ENCODE measurements at regions not wholly inside any gene's neighbourhood (a gene's known extent, or its start where the extent isn't known, plus 50 kb on each side); places are given as distances from the start of the nearest gene placed in this dataset.

DNA sequence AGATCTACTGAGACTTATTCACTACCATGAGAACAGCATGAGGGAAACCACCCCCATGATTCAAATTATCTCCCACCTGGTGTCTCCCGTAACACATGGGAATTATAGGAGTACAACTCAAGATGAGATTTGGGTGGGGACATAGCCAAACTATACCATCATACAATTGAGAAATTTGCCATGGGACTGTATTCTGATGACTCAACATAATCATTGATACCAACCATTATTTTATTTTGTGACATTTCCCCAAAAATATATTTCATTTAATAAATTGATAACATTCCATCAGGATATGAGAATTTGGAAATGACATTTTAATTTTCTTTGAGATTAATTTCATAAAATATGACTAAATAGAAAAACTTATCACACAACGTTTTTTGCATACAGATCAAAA lies 96.6 kb upstream of the MDFIC2 start (continued):
- TF ChIP-seq TCF7 (CRISPR knock-in tag; IDR thresholded peaks at IDR 0.05; ENCODE audit: low read depth): no peak
- no peak for TF ChIP-seq ZNF219 (CRISPR knock-in tag; IDR thresholded peaks at IDR 0.05; ENCODE audit: borderline replicate concordance)

DNA sequence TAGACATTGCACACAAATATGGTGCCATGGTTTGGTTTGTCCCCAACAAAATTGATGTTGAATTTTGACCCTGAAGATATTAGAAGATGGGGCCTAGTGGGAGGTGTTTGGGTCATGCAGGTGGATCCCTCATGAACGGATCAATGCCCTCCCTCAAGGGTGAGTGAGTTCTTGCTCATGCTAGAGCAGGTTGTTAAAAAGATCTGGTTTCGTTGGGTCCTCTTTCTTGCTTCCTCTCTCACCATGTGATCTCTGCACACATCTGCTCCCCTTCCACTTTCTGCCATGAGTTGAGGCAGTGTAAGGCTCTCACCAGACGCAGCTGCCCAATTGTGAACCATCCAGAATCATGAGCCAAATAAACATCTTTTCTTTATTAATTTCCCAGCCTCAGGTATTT lies 87.8 kb upstream of the MDFIC2 start:
- H3K27me3 Mint-ChIP-seq (ENCODE audit: low read depth): no peaks in the 10 kb centered on the region; the same call in 1 of the 2 replicates
- H3K9me3 Mint-ChIP-seq: peaks cover 4% of the 10 kb centered on the region; the same call in 1 of the 2 replicates
- peaks cover 4% of the 10 kb centered on the region; the same call in 1 of the 2 replicates for H3K4me1 Mint-ChIP-seq
- ChIA-PET POLR2A (no interaction called here), CTCF (no interaction called here)
- no peaks in the 10 kb centered on the region for H3K36me3 Mint-ChIP-seq
- DNase-seq (ENCODE audit: low spot score): no peak
- ATAC-seq: no peak
- H3K4me3 Mint-ChIP-seq: no peak overlapping the region
- no peak overlapping the region for H3K27ac Mint-ChIP-seq
- no peak for TF ChIP-seq FOXK1 (CRISPR knock-in tag; IDR thresholded peaks at IDR 0.05)
- TF ChIP-seq NFYB (CRISPR knock-in tag; conservative IDR thresholded peaks at IDR 0.05; ENCODE audit: low read depth): no peak
- TF ChIP-seq, protein P1, sequence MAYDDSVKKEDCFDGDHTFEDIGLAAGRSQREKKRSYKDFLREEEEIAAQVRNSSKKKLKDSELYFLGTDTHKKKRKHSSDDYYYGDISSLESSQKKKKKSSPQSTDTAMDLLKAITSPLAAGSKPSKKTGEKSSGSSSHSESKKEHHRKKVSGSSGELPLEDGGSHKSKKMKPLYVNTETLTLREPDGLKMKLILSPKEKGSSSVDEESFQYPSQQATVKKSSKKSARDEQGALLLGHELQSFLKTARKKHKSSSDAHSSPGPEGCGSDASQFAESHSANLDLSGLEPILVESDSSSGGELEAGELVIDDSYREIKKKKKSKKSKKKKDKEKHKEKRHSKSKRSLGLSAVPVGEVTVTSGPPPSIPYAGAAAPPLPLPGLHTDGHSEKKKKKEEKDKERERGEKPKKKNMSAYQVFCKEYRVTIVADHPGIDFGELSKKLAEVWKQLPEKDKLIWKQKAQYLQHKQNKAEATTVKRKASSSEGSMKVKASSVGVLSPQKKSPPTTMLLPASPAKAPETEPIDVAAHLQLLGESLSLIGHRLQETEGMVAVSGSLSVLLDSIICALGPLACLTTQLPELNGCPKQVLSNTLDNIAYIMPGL (CRISPR knock-in tag; IDR thresholded peaks at IDR 0.05): no peak

DNA sequence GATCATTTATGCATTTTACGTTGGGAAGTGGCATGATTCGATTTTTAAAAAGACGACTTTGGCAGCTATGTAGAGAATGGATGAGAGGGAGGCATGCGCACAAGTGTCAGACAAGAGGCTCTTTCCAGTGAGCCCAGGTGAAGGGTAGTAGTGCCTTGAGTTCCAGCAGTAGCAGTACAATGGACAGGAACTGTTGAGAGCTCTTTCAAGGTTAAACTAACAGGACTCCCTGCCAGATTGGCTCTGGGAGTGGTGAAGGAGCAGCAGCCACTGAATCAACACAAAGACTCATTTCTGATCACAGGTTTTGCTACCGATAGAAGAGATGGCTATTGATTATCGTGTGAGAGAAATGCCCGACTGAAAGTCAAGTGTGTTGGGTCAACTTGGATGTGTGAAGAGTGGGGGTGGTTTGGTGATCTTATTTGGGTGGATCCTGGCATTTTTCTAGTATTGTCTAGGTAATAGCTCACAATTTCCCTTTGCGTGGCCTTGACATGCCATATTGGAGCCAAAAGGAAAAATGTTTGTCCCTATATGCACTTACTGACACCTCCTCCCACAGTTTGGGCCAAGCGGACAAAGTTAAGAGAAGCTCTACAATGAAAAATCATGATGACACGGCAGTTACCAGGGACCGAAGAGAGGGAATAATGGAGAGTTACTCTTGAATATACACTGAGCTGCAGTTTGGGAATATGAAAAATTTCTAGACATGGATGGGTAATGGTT lies 81.6 kb upstream of the MDFIC2 start:
- no peaks in the 10 kb centered on the region; the same call in 1 of the 2 replicates for H3K27me3 Mint-ChIP-seq (ENCODE audit: low read depth)
- H3K4me1 Mint-ChIP-seq: peaks cover 21% of the 10 kb centered on the region
- ChIA-PET CTCF (interaction anchor here (0.7 to 1.3 kb wide), 2 partner anchors 274 to 321 kb away, joined by 3 to 4 read pairs; no protein-coding TSS in a partner anchor), POLR2A (no interaction called here)
- no peak overlapping the region for H3K27ac Mint-ChIP-seq
- H3K9me3 Mint-ChIP-seq: peaks cover 12% of the 10 kb centered on the region
- no peak overlapping the region for H3K4me3 Mint-ChIP-seq
- no peak for DNase-seq (ENCODE audit: low spot score)
- ATAC-seq: no peak
- H3K36me3 Mint-ChIP-seq: peaks cover 7% of the 10 kb centered on the region
- no peak for TF ChIP-seq RORB (CRISPR knock-in tag; IDR thresholded peaks at IDR 0.05)
- TF ChIP-seq FOXJ3 (CRISPR knock-in tag; IDR thresholded peaks at IDR 0.05; ENCODE audit: borderline replicate concordance): no peak
- TF ChIP-seq, protein P2, sequence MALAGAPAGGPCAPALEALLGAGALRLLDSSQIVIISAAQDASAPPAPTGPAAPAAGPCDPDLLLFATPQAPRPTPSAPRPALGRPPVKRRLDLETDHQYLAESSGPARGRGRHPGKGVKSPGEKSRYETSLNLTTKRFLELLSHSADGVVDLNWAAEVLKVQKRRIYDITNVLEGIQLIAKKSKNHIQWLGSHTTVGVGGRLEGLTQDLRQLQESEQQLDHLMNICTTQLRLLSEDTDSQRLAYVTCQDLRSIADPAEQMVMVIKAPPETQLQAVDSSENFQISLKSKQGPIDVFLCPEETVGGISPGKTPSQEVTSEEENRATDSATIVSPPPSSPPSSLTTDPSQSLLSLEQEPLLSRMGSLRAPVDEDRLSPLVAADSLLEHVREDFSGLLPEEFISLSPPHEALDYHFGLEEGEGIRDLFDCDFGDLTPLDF (CRISPR knock-in tag; IDR thresholded peaks at IDR 0.05): no peak
- no peak for TF ChIP-seq EMX1 (CRISPR knock-in tag; IDR thresholded peaks at IDR 0.05)
- no peak for TF ChIP-seq MYBL2 (CRISPR knock-in tag; IDR thresholded peaks at IDR 0.05)
- no peak for TF ChIP-seq SMAD4 (CRISPR knock-in tag; IDR thresholded peaks at IDR 0.05)
- TF ChIP-seq HMGA2 (CRISPR knock-in tag; IDR thresholded peaks at IDR 0.05): no peak
- TF ChIP-seq, protein P3, sequence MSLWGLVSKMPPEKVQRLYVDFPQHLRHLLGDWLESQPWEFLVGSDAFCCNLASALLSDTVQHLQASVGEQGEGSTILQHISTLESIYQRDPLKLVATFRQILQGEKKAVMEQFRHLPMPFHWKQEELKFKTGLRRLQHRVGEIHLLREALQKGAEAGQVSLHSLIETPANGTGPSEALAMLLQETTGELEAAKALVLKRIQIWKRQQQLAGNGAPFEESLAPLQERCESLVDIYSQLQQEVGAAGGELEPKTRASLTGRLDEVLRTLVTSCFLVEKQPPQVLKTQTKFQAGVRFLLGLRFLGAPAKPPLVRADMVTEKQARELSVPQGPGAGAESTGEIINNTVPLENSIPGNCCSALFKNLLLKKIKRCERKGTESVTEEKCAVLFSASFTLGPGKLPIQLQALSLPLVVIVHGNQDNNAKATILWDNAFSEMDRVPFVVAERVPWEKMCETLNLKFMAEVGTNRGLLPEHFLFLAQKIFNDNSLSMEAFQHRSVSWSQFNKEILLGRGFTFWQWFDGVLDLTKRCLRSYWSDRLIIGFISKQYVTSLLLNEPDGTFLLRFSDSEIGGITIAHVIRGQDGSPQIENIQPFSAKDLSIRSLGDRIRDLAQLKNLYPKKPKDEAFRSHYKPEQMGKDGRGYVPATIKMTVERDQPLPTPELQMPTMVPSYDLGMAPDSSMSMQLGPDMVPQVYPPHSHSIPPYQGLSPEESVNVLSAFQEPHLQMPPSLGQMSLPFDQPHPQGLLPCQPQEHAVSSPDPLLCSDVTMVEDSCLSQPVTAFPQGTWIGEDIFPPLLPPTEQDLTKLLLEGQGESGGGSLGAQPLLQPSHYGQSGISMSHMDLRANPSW (CRISPR knock-in tag; conservative IDR thresholded peaks at IDR 0.05; ENCODE audit: low read depth): no peak
- TF ChIP-seq, protein P4, sequence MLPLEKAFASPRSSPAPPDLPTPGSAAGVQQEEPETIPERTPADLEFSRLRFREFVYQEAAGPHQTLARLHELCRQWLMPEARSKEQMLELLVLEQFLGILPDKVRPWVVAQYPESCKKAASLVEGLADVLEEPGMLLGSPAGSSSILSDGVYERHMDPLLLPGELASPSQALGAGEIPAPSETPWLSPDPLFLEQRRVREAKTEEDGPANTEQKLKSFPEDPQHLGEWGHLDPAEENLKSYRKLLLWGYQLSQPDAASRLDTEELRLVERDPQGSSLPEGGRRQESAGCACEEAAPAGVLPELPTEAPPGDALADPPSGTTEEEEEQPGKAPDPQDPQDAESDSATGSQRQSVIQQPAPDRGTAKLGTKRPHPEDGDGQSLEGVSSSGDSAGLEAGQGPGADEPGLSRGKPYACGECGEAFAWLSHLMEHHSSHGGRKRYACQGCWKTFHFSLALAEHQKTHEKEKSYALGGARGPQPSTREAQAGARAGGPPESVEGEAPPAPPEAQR (CRISPR knock-in tag; IDR thresholded peaks at IDR 0.05): no peak
- TF ChIP-seq ZNF219 (CRISPR knock-in tag; IDR thresholded peaks at IDR 0.05; ENCODE audit: borderline replicate concordance): no peak
- TF ChIP-seq, protein P5, sequence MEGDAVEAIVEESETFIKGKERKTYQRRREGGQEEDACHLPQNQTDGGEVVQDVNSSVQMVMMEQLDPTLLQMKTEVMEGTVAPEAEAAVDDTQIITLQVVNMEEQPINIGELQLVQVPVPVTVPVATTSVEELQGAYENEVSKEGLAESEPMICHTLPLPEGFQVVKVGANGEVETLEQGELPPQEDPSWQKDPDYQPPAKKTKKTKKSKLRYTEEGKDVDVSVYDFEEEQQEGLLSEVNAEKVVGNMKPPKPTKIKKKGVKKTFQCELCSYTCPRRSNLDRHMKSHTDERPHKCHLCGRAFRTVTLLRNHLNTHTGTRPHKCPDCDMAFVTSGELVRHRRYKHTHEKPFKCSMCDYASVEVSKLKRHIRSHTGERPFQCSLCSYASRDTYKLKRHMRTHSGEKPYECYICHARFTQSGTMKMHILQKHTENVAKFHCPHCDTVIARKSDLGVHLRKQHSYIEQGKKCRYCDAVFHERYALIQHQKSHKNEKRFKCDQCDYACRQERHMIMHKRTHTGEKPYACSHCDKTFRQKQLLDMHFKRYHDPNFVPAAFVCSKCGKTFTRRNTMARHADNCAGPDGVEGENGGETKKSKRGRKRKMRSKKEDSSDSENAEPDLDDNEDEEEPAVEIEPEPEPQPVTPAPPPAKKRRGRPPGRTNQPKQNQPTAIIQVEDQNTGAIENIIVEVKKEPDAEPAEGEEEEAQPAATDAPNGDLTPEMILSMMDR (IDR thresholded peaks at IDR 0.05): no peak
- TF ChIP-seq, protein P6, sequence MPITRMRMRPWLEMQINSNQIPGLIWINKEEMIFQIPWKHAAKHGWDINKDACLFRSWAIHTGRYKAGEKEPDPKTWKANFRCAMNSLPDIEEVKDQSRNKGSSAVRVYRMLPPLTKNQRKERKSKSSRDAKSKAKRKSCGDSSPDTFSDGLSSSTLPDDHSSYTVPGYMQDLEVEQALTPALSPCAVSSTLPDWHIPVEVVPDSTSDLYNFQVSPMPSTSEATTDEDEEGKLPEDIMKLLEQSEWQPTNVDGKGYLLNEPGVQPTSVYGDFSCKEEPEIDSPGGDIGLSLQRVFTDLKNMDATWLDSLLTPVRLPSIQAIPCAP (CRISPR knock-in tag; IDR thresholded peaks at IDR 0.05): no peak
- no peak for TF ChIP-seq PRRX2 (CRISPR knock-in tag; IDR thresholded peaks at IDR 0.05)
- no peak for TF ChIP-seq KAT7 (CRISPR knock-in tag; IDR thresholded peaks at IDR 0.05; ENCODE audit: borderline replicate concordance)
- TF ChIP-seq NR2C2 (CRISPR knock-in tag; IDR thresholded peaks at IDR 0.05): no peak

Data from WTC11 (cell line).